A204.1 (cell line): ENCODE measurements at regions not wholly inside any gene's neighbourhood (a gene's known extent, or its start where the extent isn't known, plus 50 kb on each side); places are given as distances from the start of the nearest gene placed in this dataset.

Source experiments
- FAIRE-seq: peaks from 2 replicates; lab custom pipeline; 2012; peaks lifted over from hg19 to GRCh38; lab: Jason Lieb, UNC

- no peak for FAIRE-seq
Measured at GRCh38 chr7:125663961-125664360, 734.3 kb upstream of the POT1 start.

DNA sequence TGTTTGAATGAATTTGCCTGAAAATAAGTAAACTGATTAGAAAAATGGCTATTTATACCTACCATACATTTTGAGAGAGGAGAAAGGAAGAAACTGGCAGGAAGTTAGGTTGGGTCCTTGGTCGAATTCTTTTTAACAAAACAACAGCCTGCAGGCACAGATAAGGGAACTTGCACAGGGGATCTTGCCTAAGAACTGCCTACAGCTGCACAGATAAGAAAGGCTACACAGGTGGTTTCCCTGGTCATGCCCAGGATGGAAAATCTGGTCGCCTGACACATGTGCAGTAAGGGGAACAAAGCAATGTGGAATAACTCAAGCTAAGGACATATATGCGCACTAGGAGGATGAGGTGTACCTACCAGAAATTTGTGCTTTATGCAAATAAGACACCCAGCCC is 732.1 kb upstream of the POT1 start:
- FAIRE-seq = no peak

- no peak for FAIRE-seq
Measured at GRCh38 chr7:125661006-125661405, 731.4 kb upstream of the POT1 start.

- no peak for FAIRE-seq
Measured at GRCh38 chr7:125654076-125654475, 724.5 kb upstream of the POT1 start.

GRCh38 chr7:125651823-125652528 is 722.4 kb upstream of the POT1 start:
- no peak for FAIRE-seq

GRCh38 chr7:125648543-125648942 is 718.9 kb upstream of the POT1 start:
- FAIRE-seq = no peak

GRCh38 chr7:125645770-125646169 is 716.1 kb upstream of the POT1 start:
- FAIRE-seq = no peak

GRCh38 chr7:125644109-125644508 is 714.5 kb upstream of the POT1 start:
- FAIRE-seq = peak; percentile 37

DNA sequence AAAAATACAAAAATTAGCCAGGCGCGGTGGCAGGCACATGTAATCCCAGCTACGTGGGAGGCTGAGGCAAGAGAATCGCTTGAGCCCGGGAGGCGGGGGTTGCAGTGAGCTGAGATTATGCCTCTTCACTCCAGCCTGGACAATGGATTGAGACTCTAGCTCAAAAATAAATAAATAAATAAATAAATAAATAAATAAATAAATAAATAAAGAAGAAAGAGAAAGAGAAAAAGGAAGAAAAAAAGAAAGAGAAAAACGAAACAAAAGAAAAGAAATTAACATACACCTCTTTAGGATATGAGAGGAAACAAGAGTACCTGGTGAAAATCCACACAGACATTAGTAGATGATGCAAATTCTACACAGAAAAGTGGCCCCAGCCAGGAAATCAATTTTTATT is 713.7 kb upstream of the POT1 start:
- FAIRE-seq = no peak

DNA sequence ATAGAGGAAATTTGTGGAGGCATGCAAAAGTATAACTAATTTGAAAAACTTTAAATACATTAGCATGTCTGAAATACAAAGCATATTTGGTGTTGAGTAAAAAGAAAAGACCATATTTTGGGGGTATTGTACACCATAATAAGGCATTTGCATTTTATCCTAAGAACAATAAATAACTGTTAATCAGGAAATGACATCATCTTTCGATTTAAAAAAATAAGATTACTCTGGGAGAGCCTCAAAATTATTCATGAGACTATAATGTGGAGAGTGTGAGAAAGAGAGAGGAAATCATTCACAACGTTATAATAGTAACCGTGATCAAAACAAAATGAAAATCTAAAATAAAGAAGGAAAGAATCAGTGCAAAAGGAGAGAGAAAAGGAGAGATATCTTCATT is 712.3 kb upstream of the POT1 start:
- FAIRE-seq = no peak

GRCh38 chr7:125636320-125636962 is 706.8 kb upstream of the POT1 start:
- no peak for FAIRE-seq

- FAIRE-seq = no peak
Measured at GRCh38 chr7:125618516-125618915, 688.9 kb upstream of the POT1 start.

DNA sequence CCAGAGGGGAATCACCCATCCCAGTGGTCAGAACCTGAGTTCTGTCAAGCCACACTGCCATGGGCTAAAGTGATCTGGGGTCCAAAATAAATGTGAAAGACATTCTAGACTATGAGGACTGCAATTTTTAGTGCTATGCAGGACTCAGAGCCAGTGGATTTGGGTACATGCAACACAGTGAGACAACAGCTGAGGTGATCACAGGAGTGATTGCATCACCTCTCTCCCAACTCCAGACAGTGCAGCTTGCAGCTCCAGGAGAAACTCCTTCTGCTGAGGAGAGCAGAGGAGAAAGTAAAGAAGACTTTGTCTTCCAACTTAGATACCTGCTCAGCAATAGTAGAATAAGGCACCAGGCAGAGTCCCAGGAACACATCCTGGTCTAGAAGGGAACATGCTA is 682.0 kb upstream of the POT1 start:
- no peak for FAIRE-seq

DNA sequence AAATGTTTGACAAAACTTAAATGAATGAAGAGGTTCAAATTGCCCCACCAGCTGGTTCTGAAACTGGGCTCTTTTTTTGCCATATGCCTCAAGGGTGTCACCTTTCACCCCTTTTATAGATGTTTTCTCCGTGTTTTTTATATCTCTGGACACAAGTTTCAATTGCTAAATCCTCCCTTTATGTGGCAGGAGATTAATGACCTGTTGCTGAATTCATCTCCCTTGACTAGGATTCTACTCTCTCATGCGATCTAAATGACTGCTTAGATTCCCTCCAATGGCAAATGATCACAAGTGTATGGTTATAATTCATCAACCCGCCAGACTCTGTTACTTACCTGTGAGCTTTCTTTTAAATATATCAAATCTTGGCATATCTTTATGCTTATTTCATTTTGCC is 677.0 kb upstream of the POT1 start:
- FAIRE-seq = no peak

- FAIRE-seq = no peak
Measured at GRCh38 chr7:125605241-125605640, 675.6 kb upstream of the POT1 start.

DNA sequence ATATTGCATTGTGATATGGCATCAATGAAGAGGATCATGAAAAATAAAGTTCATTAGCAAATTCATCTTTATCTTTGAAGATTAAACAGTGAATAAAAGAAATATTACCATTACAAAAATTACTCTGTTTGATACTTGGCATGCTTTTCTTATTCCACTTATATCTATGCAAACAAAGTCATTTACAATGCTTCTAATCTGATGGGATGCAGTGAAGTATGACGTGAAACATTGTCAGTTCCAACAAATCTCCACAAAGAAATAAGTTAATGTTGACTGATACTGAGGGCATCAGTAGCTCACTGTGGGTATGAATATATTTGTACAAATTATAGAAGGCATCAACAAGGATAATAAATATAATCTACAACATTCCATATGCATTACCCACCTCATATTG is 672.8 kb upstream of the POT1 start:
- FAIRE-seq = no peak

- no peak for FAIRE-seq
Measured at GRCh38 chr7:125599387-125599786, 669.8 kb upstream of the POT1 start.

GRCh38 chr7:125592331-125592730 is 662.7 kb upstream of the POT1 start:
- no peak for FAIRE-seq

- FAIRE-seq = no peak
Measured at GRCh38 chr7:125573126-125573525, 643.5 kb upstream of the POT1 start.

DNA sequence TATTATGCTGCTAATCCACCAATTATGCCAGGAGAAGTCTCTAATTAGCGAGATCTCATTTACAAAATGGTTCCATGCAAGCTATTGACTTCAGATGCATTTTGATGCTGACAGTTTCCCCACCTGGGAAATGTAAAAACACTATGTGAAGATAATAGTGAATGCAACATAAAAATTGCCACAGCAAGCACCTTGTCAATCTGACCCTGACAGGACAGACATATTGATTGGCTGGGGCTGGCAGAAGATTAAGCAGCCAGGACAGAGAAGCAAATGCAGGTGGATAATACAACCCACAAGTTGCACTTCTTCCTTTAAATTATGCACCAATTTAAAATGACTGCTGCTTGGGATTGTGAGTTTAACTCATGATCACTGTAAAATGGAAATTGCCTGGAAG is 642.8 kb upstream of the POT1 start:
- FAIRE-seq = no peak

DNA sequence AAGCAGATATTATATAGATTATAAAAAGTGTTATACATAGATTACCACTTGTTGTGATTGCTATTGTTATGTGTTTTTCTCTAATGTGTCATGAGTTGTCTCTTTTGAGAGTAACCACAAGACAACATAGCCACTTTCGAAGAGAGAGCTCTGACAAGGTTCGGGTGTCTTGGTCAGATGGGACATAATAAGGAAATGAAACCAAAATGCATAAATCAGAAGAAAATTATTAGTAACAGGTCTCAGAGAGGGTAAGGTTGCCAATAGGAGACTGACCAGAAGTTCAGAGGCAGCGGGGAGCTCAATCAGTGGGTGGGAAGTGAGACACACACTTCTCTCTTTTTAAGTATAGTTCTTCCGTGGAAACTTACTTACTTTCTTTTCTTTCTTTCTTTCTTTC is 639.2 kb upstream of the POT1 start:
- FAIRE-seq = no peak

GRCh38 chr7:125567686-125568085 is 638.1 kb upstream of the POT1 start:
- FAIRE-seq = no peak

DNA sequence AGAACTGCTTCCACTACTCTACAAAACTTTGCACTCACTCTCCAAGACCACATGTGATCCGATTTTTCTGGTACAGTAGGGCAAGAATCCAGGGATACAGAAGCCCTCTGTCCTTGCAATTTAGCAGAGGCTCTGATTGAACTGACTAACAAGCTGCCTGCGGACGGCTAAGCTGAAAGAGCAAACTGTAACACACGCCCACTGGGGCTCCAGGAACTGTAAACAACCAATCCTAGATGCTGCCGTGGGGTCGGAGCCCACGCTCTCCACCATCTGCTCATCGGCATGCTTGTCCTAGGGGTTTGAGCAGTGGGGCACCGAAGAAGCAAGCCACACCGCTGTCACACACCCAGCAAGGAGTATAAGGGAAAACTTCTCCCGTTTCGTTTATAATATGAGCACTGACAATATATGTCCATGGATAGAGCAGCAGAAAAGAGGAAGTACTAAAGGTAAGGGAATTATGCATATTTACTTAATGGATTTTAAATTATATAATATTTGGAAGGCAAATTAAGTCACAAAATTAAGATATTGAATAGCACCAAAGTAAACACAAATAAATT is 634.4 kb upstream of the POT1 start:
- no peak for FAIRE-seq

- FAIRE-seq = no peak
Measured at GRCh38 chr7:125563557-125563956, 633.9 kb upstream of the POT1 start.
